ENCODE measurements at regions not wholly inside any gene's neighbourhood (a gene's known extent, or its start where the extent isn't known, plus 50 kb on each side); places are given as distances from the start of the nearest gene placed in this dataset.

GRCh38 chr10:10133281-10133680 is 884.4 kb upstream of the CELF2 start:
- Histone ChIP-seq H4K20me1 (ENCODE audit: insufficient read depth) (no peaks in the 10 kb centered on the region), H3K4me1 (ENCODE audit: control insufficient read depth in 1 of 2, insufficient read depth in 2 of 2, low read length in 2 of 2) (no peaks in the 10 kb centered on the region), H3K27ac (ENCODE audit: low read depth, low read length) (no peak overlapping the region), H3K9ac (ENCODE audit: low read length) (no peak overlapping the region), H3K27me3 (ENCODE audit: insufficient read depth, low read length) (no peaks in the 10 kb centered on the region), H3K9me3 (ENCODE audit: control insufficient read depth in 1 of 2, insufficient read depth in 1 of 2, low read depth in 1 of 2, low read length in 2 of 2) (peaks cover 8 to 12% of the 10 kb centered on the region in 2 experiments; a peak in 2 of 4 replicates), H3K79me2 (ENCODE audit: insufficient read depth, low read length) (no peaks in the 10 kb centered on the region), H3K4me3 (replicated peaks in 1 of 2; ENCODE audit: low read depth in 1 of 2, low read length in 2 of 2) (no peak overlapping the region), H3K4me2 (ENCODE audit: low read length) (no peak overlapping the region), H2AFZ (ENCODE audit: low read depth, low read length, poor library complexity, severe bottlenecking) (no peak overlapping the region), H3K36me3 (ENCODE audit: control insufficient read depth in 1 of 2, insufficient read depth in 2 of 2, low read length in 2 of 2) (no peaks in the 10 kb centered on the region), H3K9me2 (ENCODE audit: insufficient read depth) (no peaks in the 10 kb centered on the region)
- ChIA-PET CTCF (no interaction called here), RAD21 (ENCODE audit: low non-redundant PET in 1 of 2, low total read pairs in 2 of 2, uncharacterized antibody in 2 of 2, unreplicated experiment in 2 of 2) (no interaction called here), POLR2A (no interaction called here)
- no TSS peak for BruUV-seq (replicated peaks)
- intact Hi-C loops (cut with micrococcal nuclease) = no loop called here
- ATAC-seq (no peak), DNase-seq (ENCODE audit: low read depth, low spot score) (no peak)
- TF ChIP-seq CBX3 (IDR thresholded peaks at IDR 0.05; ENCODE audit: low read depth) (no peak), EZH2 (IDR thresholded peaks at IDR 0.05) (no peak), CTCF (IDR thresholded peaks at IDR 0.05 in 2 of 3, conservative IDR thresholded peaks at IDR 0.05 in 1 of 3; ENCODE audit: borderline replicate concordance in 1 of 3, insufficient read depth in 1 of 3, low read depth in 2 of 3, low read length in 2 of 3) (no peak), ZFX (IDR thresholded peaks at IDR 0.05) (no peak), JUND (IDR thresholded peaks at IDR 0.05) (no peak), SIN3A (IDR thresholded peaks at IDR 0.05; ENCODE audit: low read depth) (no peak), RAD21 (IDR thresholded peaks at IDR 0.05; ENCODE audit: low read depth) (no peak), ATF3 (IDR thresholded peaks at IDR 0.05) (no peak), FOSL1 (IDR thresholded peaks at IDR 0.05; ENCODE audit: low read depth) (no peak), POLR2A (IDR thresholded peaks at IDR 0.05; ENCODE audit: borderline replicate concordance, extremely low read depth, insufficient read depth, insufficient read length) (no peak), MAX (IDR thresholded peaks at IDR 0.05) (no peak), ELF1 (IDR thresholded peaks at IDR 0.05; ENCODE audit: borderline replicate concordance, low read depth) (no peak), POLR2AphosphoS5 (IDR thresholded peaks at IDR 0.05; ENCODE audit: low read depth, low read length) (no peak), REST (IDR thresholded peaks at IDR 0.05; ENCODE audit: low read depth) (no peak)

All from HCT116 (cell line).